ENCODE measurements at regions not wholly inside any gene's neighbourhood (a gene's known extent, or its start where the extent isn't known, plus 50 kb on each side); places are given as distances from the start of the nearest gene placed in this dataset.

DNA sequence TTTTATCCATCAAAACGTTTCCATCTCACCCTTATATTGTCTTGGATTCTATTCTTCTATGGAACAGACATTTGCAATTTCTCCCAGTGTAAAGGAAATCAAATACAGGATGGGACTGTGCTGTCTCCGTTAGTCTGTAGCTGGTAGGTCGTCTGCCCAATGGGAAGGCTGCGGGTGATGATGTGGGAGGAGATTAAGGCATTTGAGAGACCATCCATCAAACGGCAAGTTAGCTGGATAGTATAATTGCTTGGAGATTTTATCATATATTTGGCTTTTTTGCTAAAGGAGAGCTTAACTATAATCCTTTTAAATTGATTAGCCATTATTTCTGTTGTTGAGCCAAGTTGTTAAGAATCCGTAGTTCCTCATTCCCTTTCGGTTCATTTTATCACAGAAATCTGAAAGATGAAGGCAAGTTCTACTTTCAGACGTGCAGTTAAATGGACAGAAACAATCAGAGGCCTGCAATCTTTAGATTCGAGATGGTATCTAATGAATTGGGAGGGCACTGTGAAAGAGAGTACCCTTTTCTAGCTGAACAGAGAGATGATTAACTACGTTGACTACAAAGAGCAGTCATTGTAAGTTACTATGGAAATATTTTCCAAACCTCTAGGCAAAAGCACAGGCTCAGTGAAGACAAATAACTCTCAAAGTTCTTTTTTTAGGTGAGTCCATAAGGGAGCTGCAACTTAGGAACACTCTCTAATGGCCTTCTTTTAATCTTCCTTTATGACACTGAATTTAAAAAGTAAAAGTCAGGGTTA lies 253.3 kb upstream of the KIAA1217 start:
- Histone ChIP-seq H3K27ac (ENCODE audit: low read depth, low read length) (no peak overlapping the region), H3K36me3 (ENCODE audit: insufficient read depth, low read length) (no peaks in the 10 kb centered on the region), H3K4me1 (ENCODE audit: insufficient read depth, low read length) (no peaks in the 10 kb centered on the region), H3K9me3 (ENCODE audit: insufficient read depth, low read depth, low read length) (peaks cover 9% of the 10 kb centered on the region), H3K9ac (ENCODE audit: low read depth, low read length) (no peak overlapping the region), H3K4me3 (ENCODE audit: low read length) (no peak overlapping the region), H3K27me3 (ENCODE audit: insufficient read depth, low read length) (no peaks in the 10 kb centered on the region)
- WGBS, result 95% methylated on average over 10 of the region's 10 CpGs

DNA sequence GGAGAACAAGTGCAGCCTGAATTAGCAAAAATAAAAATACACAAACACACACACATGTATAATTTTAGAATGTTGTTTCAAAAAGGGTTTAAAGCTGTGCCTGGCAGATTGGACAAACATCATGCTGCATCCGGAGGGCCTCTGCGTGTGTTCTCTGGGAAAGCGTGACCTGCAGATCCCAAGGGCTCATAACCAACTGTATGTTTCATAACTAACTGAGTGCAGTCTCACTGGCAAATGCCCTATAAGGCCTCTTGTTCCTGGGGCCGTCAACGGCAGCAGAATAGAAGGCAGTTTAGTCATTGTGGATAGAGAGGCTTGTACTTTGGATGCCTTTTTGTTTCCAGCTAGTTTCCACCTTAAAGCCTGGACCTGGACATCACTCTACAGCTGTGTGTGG lies 243.8 kb upstream of the KIAA1217 start:
- Histone ChIP-seq H3K27ac (ENCODE audit: low read depth, low read length) (no peak overlapping the region), H3K9ac (ENCODE audit: low read depth, low read length) (no peak overlapping the region), H3K27me3 (ENCODE audit: insufficient read depth, low read length) (no peaks in the 10 kb centered on the region), H3K4me1 (ENCODE audit: insufficient read depth, low read length) (no peaks in the 10 kb centered on the region), H3K9me3 (ENCODE audit: insufficient read depth, low read depth, low read length) (no peaks in the 10 kb centered on the region), H3K4me3 (ENCODE audit: low read length) (no peak overlapping the region), H3K36me3 (ENCODE audit: insufficient read depth, low read length) (no peaks in the 10 kb centered on the region)
- WGBS, result 94% methylated on average over 5 of the region's 5 CpGs

DNA sequence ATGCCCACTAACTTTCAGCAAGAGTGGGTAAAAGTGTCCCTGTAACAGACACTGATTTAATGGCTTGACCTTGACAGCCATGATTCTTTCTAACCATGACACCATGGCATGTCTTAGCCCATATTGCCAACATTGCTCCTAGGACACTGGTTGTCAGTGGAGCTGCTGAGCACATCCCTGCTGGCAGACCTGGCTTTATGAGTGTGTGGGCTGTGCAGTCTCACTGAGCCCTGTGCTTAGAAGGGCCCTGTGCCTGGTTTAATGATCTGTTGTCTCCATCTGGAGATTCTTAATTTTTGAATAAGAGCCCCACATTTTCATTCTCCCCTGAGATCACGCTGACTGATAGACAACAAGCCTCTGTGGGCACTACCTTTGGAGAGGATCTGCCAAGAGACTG lies 243.1 kb upstream of the KIAA1217 start:
- Histone ChIP-seq H3K27ac (ENCODE audit: low read depth, low read length) (no peak overlapping the region), H3K9ac (ENCODE audit: low read depth, low read length) (no peak overlapping the region), H3K4me1 (ENCODE audit: insufficient read depth, low read length) (no peaks in the 10 kb centered on the region), H3K9me3 (ENCODE audit: insufficient read depth, low read depth, low read length) (no peaks in the 10 kb centered on the region), H3K4me3 (ENCODE audit: low read length) (no peak overlapping the region), H3K36me3 (ENCODE audit: insufficient read depth, low read length) (no peaks in the 10 kb centered on the region), H3K27me3 (ENCODE audit: insufficient read depth, low read length) (no peaks in the 10 kb centered on the region)
- WGBS, result 100% methylated on average over 1 of the region's 1 CpG

DNA sequence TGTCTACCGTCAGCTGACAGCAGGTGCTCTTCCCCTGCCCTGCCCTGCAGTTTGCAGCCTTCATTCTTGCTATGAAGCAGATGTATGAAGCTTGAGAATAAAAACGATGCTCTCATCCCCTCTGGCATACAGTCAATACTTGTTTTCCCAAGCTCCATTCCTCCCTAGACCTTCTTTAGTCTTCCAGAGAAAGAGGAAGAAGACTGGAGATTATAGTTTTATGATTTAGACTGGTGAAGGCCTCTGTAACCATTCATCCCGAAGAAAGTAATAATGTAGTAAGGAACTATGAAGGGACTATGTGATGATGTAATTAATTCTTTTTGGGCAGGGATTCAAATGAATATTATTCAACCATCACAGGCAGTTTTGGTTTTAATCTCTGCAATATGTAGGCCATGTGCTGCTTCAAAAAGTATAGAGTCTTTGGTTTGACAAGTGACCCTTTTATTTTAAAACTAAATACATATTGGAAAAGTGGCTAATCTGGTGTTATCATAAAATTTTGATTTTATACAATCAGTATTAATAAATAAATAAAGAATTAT lies 242.4 kb upstream of the KIAA1217 start:
- Histone ChIP-seq H3K9ac (ENCODE audit: low read depth, low read length) (no peak overlapping the region), H3K27me3 (ENCODE audit: insufficient read depth, low read length) (no peaks in the 10 kb centered on the region), H3K4me1 (ENCODE audit: insufficient read depth, low read length) (peaks cover 5% of the 10 kb centered on the region; the same call in 1 of the 2 replicates), H3K4me3 (ENCODE audit: low read length) (no peak overlapping the region), H3K36me3 (ENCODE audit: insufficient read depth, low read length) (no peaks in the 10 kb centered on the region), H3K9me3 (ENCODE audit: insufficient read depth, low read depth, low read length) (no peaks in the 10 kb centered on the region), H3K27ac (ENCODE audit: low read depth, low read length) (no peak overlapping the region)
- 98% methylated on average over 2 of the region's 3 CpGs for WGBS

DNA sequence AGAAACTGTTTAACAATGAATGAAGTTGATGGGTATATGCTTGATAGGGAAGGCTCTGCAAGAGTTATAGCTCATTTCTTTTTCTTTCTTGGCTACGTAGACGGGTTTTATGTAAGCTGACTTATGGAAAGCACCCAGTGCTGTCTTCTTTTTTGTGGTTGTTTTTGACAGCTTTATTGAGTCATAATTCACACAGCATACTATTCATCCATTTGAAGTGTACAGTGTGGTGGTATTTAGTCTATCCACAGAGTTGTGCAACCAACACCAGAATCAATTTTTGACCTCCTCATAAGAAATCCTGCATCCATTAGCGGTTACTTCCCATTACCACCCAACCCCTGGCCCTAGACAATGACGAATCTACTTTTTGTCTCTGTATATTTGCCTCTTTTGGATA lies 240.6 kb upstream of the KIAA1217 start:
- Histone ChIP-seq H3K4me1 (ENCODE audit: insufficient read depth, low read length) (peaks cover 8% of the 10 kb centered on the region; the same call in 1 of the 2 replicates), H3K27ac (ENCODE audit: low read depth, low read length) (no peak overlapping the region), H3K36me3 (ENCODE audit: insufficient read depth, low read length) (no peaks in the 10 kb centered on the region), H3K27me3 (ENCODE audit: insufficient read depth, low read length) (no peaks in the 10 kb centered on the region), H3K9me3 (ENCODE audit: insufficient read depth, low read depth, low read length) (no peaks in the 10 kb centered on the region), H3K4me3 (ENCODE audit: low read length) (no peak overlapping the region), H3K9ac (ENCODE audit: low read depth, low read length) (no peak overlapping the region)
- 98% methylated on average over 2 of the region's 4 CpGs for WGBS

DNA sequence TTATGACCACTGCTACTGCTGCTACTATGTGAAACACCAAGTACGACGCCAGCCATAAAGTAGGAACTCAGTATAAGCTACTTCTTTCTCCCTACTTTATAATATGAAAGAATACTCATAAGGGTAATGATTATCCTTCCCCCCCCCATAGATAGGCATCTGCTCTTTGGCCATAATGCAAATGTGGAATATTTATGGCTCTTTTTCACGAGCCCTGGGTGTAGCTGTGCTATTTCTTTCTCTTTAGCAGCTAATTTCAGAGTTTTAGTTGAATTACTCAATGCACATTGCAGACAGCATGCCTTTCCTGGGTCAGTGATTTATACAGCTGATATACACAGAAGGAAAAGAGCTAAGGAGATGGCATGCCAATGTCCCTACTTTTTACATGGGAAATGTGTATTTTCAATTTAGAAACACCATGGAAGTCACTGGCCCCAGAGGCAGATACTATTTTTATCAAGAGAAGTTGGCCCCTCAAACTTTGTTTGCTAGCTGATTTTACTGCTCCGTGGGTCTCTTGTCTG lies 234.1 kb upstream of the KIAA1217 start:
- no peak overlapping the region for H3K27ac ChIP-seq (ENCODE audit: low read depth, low read length)
- WGBS, result 89% methylated on average over 2 of the region's 4 CpGs
- H3K27me3 ChIP-seq (ENCODE audit: insufficient read depth, low read length), result no peaks in the 10 kb centered on the region
- H3K4me3 ChIP-seq (ENCODE audit: low read length), result no peak overlapping the region
- H3K4me1 ChIP-seq (ENCODE audit: insufficient read depth, low read length), result peaks cover 8% of the 10 kb centered on the region; the same call in 1 of the 2 replicates
- no peaks in the 10 kb centered on the region for H3K9me3 ChIP-seq (ENCODE audit: insufficient read depth, low read depth, low read length)
- no peak overlapping the region for H3K9ac ChIP-seq (ENCODE audit: low read depth, low read length)
- no peaks in the 10 kb centered on the region for H3K36me3 ChIP-seq (ENCODE audit: insufficient read depth, low read length)

DNA sequence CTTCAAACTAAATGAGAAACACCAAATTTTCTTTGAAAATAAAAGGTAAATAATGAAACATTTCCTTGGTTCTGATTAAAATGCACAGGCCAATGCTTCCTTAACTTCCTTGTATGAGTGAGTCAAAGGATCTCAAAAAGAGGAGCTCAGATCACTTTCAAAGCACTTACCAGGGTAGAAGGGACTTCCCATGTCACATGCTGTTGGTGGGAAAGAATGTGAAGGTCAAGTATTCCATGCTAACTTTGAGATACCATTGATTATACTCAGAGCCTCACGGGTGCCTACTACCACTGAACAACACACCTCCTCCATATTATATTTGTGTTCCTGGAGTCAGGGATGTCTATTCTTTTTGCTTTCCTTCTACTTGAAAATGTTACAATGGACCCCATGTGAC lies 233.5 kb upstream of the KIAA1217 start:
- no peak overlapping the region for H3K4me3 ChIP-seq (ENCODE audit: low read length)
- WGBS, result 100% methylated on average over 1 of the region's 1 CpG

DNA sequence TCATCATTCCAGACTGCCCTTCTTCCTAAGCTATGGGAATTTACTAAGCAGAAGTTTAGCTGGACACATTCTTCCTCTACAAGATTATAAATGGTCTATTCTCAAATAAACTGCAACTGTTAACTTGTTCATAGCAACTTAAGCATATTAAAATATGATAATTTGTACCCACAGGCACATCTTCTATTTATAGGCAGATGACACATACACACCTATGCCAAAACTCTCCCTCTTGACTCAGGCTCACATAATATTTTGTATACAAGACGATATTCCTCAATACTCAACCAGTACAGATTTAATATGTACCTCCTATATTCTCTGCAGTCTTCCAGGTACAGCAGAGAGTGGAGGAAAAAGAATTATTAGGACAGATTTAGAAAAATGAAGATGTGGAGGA lies 232.7 kb upstream of the KIAA1217 start:
- no peak overlapping the region for H3K27ac ChIP-seq (ENCODE audit: low read depth, low read length)
- 79% methylated on average over 1 of the region's 1 CpG for WGBS
- H3K4me3 ChIP-seq (ENCODE audit: low read length), result no peak overlapping the region
- H3K9ac ChIP-seq (ENCODE audit: low read depth, low read length), result no peak overlapping the region
- peaks cover 6% of the 10 kb centered on the region; the same call in 1 of the 2 replicates for H3K4me1 ChIP-seq (ENCODE audit: insufficient read depth, low read length)
- no peaks in the 10 kb centered on the region for H3K36me3 ChIP-seq (ENCODE audit: insufficient read depth, low read length)
- no peaks in the 10 kb centered on the region for H3K27me3 ChIP-seq (ENCODE audit: insufficient read depth, low read length)
- no peaks in the 10 kb centered on the region for H3K9me3 ChIP-seq (ENCODE audit: insufficient read depth, low read depth, low read length)

More for the DNA sequence above, 233.5 kb upstream of the KIAA1217 start:
- Histone ChIP-seq H3K4me1 (ENCODE audit: insufficient read depth, low read length) (peaks cover 8% of the 10 kb centered on the region; the same call in 1 of the 2 replicates), H3K27me3 (ENCODE audit: insufficient read depth, low read length) (no peaks in the 10 kb centered on the region), H3K36me3 (ENCODE audit: insufficient read depth, low read length) (no peaks in the 10 kb centered on the region), H3K9me3 (ENCODE audit: insufficient read depth, low read depth, low read length) (no peaks in the 10 kb centered on the region), H3K27ac (ENCODE audit: low read depth, low read length) (no peak overlapping the region), H3K9ac (ENCODE audit: low read depth, low read length) (no peak overlapping the region)

DNA sequence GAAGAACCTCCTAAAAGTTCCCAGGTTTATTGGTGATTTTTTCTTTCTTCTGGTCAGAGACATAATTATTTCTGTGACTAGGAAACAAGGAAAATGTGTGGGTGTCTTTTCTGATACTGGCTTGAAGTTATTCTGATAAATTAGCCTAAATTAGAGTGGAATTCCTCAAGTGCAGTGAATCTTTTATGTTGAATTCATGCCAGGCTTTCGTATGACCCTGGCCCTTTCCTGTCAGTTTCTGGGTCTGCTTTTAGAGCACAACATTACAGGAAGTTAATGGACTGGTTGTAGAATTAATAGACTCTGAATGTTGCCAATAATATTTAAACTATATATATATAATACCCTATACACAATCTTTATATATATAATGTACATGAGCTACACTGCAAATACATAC lies 230.6 kb upstream of the KIAA1217 start:
- WGBS, result 94% methylated on average over 1 of the region's 1 CpG
- Histone ChIP-seq H3K4me1 (ENCODE audit: insufficient read depth, low read length) (no peaks in the 10 kb centered on the region), H3K9ac (ENCODE audit: low read depth, low read length) (no peak overlapping the region)

DNA sequence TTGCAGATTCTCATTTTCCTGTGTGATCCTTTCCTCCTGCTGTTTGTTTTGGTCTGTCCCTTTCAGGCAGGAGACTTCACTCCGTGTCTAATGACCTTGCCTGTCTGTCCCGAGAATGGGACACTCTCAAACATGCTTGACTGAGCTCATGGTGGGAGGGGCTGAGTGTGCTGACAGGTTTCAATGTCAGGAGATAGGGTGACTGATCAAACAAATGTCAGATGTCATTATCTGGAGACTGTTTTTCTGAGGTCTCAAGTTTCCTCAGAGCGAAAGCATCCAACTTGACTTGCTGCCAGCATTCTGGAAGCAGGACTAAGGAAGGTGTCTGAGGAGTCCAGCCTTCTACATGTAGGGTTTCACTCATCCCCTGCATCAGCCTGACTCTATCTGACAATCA lies 228.8 kb upstream of the KIAA1217 start:
- Histone ChIP-seq H3K27ac (ENCODE audit: low read depth, low read length) (no peak overlapping the region), H3K36me3 (ENCODE audit: insufficient read depth, low read length) (no peaks in the 10 kb centered on the region), H3K9me3 (ENCODE audit: insufficient read depth, low read depth, low read length) (no peaks in the 10 kb centered on the region), H3K27me3 (ENCODE audit: insufficient read depth, low read length) (no peaks in the 10 kb centered on the region), H3K9ac (ENCODE audit: low read depth, low read length) (no peak overlapping the region), H3K4me1 (ENCODE audit: insufficient read depth, low read length) (no peaks in the 10 kb centered on the region), H3K4me3 (ENCODE audit: low read length) (no peak overlapping the region)
- 85% methylated on average over 3 of the region's 3 CpGs for WGBS

More for the DNA sequence above, 230.6 kb upstream of the KIAA1217 start:
- Histone ChIP-seq H3K4me3 (ENCODE audit: low read length) (no peak overlapping the region), H3K27me3 (ENCODE audit: insufficient read depth, low read length) (no peaks in the 10 kb centered on the region), H3K27ac (ENCODE audit: low read depth, low read length) (no peak overlapping the region), H3K36me3 (ENCODE audit: insufficient read depth, low read length) (no peaks in the 10 kb centered on the region), H3K9me3 (ENCODE audit: insufficient read depth, low read depth, low read length) (no peaks in the 10 kb centered on the region)

DNA sequence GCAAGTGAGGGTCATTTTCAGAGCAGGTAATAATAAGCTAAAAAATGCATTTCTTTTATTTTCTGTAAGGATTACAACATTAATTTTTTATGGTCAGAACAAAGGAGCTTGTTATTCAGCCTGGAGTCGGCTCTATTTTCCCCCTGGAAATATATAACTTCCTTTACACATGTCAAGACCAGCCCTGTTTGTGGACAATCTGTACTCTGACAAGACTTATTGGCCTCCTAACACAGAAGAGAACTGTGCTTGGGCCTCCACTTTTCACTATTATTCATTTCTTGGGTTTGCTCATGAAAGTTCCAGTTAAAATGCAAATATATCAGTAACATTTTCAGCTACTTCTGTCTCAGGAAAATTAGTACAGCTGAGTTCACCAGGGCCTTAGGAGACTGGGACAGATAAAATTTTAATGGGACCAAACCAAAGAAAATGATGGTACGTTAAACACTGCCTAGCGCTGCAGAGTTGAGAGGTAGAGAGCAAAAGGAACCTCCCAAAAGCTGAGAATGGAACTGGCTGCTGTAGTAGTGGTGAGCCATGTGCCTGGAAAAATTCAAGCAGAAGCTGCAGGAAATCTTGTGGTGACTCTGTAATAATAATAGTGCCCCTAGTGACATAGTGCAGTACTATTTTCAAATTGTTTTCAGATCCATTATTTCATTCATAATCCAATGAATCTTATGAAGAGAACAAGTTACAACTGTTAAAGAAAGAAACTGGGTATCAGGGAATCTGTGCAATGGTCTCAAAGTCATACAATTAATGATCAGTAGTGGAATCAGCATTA lies 227.2 kb upstream of the KIAA1217 start:
- Histone ChIP-seq H3K9ac (ENCODE audit: low read depth, low read length) (no peak overlapping the region), H3K9me3 (ENCODE audit: insufficient read depth, low read depth, low read length) (no peaks in the 10 kb centered on the region), H3K4me3 (ENCODE audit: low read length) (no peak overlapping the region), H3K36me3 (ENCODE audit: insufficient read depth, low read length) (no peaks in the 10 kb centered on the region), H3K4me1 (ENCODE audit: insufficient read depth, low read length) (no peaks in the 10 kb centered on the region), H3K27ac (ENCODE audit: low read depth, low read length) (no peak overlapping the region), H3K27me3 (ENCODE audit: insufficient read depth, low read length) (no peaks in the 10 kb centered on the region)
- WGBS, result 96% methylated on average over 3 of the region's 3 CpGs

All from HUES64 (cell line).